KMS-11 (cell line): ENCODE measurements at regions not wholly inside any gene's neighbourhood (a gene's known extent, or its start where the extent isn't known, plus 50 kb on each side); places are given as distances from the start of the nearest gene placed in this dataset.

ENCODE experiments used
- H2AFZ ChIP-seq: fragments of 200-600 bp; sonication (generic); 2 replicates; pipeline ENCODE4 v1.6.1; 2016; ENCODE audit warnings: antibody characterized with exemption, mixed run types, low read depth
- H3K27ac ChIP-seq: fragments of 200-600 bp; sonication (generic); 2 replicates; pipeline ENCODE4 v1.6.1; 2016; ENCODE audit warnings: mild to moderate bottlenecking, mixed run types
- H3K27me3 ChIP-seq: fragments of 200-600 bp; sonication (generic); 2 replicates; pipeline ENCODE4 v1.6.1; 2017; ENCODE audit warnings: mild to moderate bottlenecking, low read depth, mixed run types, moderate library complexity; ENCODE audit not compliant: insufficient read depth
- H3K36me3 ChIP-seq: fragments of 200-600 bp; sonication (generic); 2 replicates; pipeline ENCODE4 v1.6.1; 2017; ENCODE audit warnings: mild to moderate bottlenecking, mixed run types; ENCODE audit not compliant: insufficient read depth
- H3K4me1 ChIP-seq: fragments of 200-600 bp; sonication (generic); 2 replicates; pipeline ENCODE4 v1.6.1; 2016; ENCODE audit warnings: mild to moderate bottlenecking, low read depth, mixed run types; ENCODE audit not compliant: poor library complexity, severe bottlenecking
- H3K4me2 ChIP-seq: fragments of 200-600 bp; sonication (generic); 2 replicates; pipeline ENCODE4 v1.7.0; 2016; ENCODE audit warnings: mild to moderate bottlenecking, mixed run types
- H3K4me3 ChIP-seq: fragments of 200-600 bp; sonication (generic); IDR thresholded peaks from 2 replicates; pipeline ENCODE4 v1.6.1; 2017; ENCODE audit warnings: low read depth, low read length, mixed read lengths; ENCODE audit not compliant: insufficient read depth
- H3K79me2 ChIP-seq: fragments of 200-600 bp; sonication (generic); 2 replicates; pipeline ENCODE4 v1.6.1; 2016; ENCODE audit warnings: low read depth, mixed run types; ENCODE audit not compliant: insufficient read depth
- H3K9ac ChIP-seq: fragments of 200-600 bp; sonication (generic); 2 replicates; pipeline ENCODE4 v1.6.1; 2016; ENCODE audit warnings: mild to moderate bottlenecking, mixed run types
- H4K20me1 ChIP-seq: fragments of 200-600 bp; sonication (generic); 2 replicates; pipeline ENCODE4 v1.6.1; 2016; ENCODE audit warnings: mild to moderate bottlenecking, mixed run types; ENCODE audit not compliant: insufficient read depth
- TF ChIP-seq, protein P1 (sequence below): fragments of 200-600 bp; sonication (generic); conservative IDR thresholded peaks from 2 replicates; pipeline ENCODE4 v1.6.1; 2017; ENCODE audit warnings: low read depth, mild to moderate bottlenecking, antibody characterized with exemption, low read length, moderate library complexity, mixed read lengths

DNA sequence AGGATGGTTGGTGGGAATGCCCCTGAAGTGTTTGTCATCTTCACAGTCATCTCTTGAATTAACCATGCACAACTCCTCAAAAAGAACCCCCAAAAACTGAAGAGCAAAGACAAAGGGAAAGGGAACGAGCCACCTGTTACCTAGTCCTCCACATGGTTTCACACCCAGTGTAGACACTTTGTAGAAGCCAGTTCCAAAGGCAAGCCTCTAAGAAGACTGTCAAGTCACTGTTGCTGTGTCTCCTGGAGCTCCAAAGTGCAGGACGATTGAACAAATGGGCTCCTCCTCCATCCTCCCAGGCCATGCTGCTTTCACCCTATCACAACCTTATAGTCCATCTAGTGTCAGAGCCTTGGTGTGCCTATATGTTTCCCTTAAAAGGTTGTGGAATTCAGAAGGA is 277.6 kb upstream of the PRDM1 start:
- no peaks in the 10 kb centered on the region for H4K20me1 ChIP-seq
- TF ChIP-seq, protein P1, sequence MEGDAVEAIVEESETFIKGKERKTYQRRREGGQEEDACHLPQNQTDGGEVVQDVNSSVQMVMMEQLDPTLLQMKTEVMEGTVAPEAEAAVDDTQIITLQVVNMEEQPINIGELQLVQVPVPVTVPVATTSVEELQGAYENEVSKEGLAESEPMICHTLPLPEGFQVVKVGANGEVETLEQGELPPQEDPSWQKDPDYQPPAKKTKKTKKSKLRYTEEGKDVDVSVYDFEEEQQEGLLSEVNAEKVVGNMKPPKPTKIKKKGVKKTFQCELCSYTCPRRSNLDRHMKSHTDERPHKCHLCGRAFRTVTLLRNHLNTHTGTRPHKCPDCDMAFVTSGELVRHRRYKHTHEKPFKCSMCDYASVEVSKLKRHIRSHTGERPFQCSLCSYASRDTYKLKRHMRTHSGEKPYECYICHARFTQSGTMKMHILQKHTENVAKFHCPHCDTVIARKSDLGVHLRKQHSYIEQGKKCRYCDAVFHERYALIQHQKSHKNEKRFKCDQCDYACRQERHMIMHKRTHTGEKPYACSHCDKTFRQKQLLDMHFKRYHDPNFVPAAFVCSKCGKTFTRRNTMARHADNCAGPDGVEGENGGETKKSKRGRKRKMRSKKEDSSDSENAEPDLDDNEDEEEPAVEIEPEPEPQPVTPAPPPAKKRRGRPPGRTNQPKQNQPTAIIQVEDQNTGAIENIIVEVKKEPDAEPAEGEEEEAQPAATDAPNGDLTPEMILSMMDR, result no peak
- peaks cover 34% of the 10 kb centered on the region for H3K4me1 ChIP-seq
- H3K79me2 ChIP-seq, result no peaks in the 10 kb centered on the region
- no peak overlapping the region for H3K27ac ChIP-seq
- H2AFZ ChIP-seq, result no peak overlapping the region
- H3K36me3 ChIP-seq, result no peaks in the 10 kb centered on the region
- H3K9ac ChIP-seq, result no peak overlapping the region
- H3K4me2 ChIP-seq, result no peak overlapping the region; the same call in 1 of the 2 replicates
- no peak overlapping the region for H3K4me3 ChIP-seq
- H3K27me3 ChIP-seq, result no peaks in the 10 kb centered on the region

DNA sequence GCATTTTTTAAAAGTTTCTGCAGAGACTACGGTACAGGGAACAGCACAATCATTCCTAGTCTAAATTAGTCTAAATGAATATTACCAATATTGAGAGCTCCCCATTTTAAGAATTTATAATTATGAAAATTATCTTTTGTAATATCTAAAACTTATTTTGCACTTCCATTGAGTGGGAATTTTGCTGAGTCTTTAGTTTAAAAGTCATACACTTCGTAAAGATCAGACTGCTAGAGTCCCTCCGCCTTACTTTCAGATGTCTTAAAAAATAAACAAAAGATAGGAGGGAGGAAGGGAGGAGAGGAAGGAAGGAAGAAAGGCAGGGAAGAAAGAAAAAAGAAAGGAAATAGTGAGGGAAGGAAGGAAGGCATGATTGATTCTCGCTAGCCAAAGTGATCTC is 278.2 kb upstream of the PRDM1 start:
- Histone ChIP-seq H3K4me2 (no peak overlapping the region), H3K9ac (no peak overlapping the region), H3K27ac (no peak overlapping the region), H3K79me2 (no peaks in the 10 kb centered on the region), H3K27me3 (no peaks in the 10 kb centered on the region), H3K4me1 (peaks cover 34% of the 10 kb centered on the region), H3K4me3 (no peak overlapping the region), H2AFZ (no peak overlapping the region), H3K36me3 (no peaks in the 10 kb centered on the region), H4K20me1 (no peaks in the 10 kb centered on the region)
- TF ChIP-seq, protein P1, result no peak

DNA sequence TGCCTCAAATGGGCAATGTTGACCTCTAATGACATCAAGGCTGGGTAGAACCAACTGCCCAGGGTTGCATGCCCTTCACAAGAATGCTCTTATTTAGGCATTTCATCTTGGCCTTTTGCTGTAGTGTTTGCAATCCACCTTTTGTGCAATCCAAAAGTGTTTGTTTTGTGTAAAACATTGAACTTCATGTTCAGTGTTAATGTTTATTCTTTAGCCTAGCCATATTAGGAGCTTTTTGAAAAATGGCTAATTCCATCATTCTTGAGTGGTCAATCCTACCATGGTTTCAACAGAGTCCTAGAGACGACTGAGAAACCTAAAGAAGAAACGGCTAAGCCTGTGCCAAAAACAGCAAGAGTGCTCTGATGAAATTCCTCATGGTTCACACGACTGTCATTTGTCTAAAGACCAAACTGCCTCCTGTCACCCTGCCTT is 279.6 kb upstream of the PRDM1 start:
- no peaks in the 10 kb centered on the region for H3K27me3 ChIP-seq
- TF ChIP-seq, protein P1, result no peak
- H4K20me1 ChIP-seq, result no peaks in the 10 kb centered on the region
- peaks cover 31% of the 10 kb centered on the region for H3K4me1 ChIP-seq
- no peak overlapping the region for H3K4me3 ChIP-seq
- H3K27ac ChIP-seq, result no peak overlapping the region
- H3K79me2 ChIP-seq, result no peaks in the 10 kb centered on the region
- no peak overlapping the region for H3K4me2 ChIP-seq
- H2AFZ ChIP-seq, result no peak overlapping the region
- H3K9ac ChIP-seq, result no peak overlapping the region
- no peaks in the 10 kb centered on the region for H3K36me3 ChIP-seq

DNA sequence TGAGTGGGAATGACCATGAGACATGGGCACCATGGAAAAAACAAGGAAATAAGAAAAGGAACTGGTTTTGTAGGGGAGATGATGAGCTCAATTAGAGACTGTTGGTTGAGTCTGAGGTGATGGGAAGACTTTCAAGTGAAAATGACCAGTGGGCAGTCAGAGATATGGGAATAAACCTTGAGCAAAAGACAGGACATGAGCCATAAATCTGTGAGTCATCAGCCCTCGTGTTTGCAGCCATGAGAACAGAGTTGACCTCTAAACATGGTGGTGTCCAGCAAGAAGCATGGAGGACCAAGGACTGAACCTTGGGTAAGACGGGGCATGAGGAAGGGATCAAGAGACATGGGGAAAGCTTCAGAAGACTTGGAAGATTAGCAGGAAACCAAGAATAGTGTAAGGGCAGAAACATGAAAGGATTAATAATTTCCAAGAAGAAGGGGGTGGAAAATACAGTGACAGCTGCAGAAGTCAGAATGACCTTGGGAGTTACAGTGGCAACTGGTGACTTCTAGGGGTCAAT is 280.6 kb upstream of the PRDM1 start:
- Histone ChIP-seq H3K27me3 (no peaks in the 10 kb centered on the region), H3K79me2 (no peaks in the 10 kb centered on the region), H3K4me2 (no peak overlapping the region), H3K4me3 (no peak overlapping the region), H3K27ac (no peak overlapping the region), H3K9ac (no peak overlapping the region), H3K36me3 (no peaks in the 10 kb centered on the region), H2AFZ (no peak overlapping the region), H4K20me1 (no peaks in the 10 kb centered on the region), H3K4me1 (peaks cover 21% of the 10 kb centered on the region)
- TF ChIP-seq, protein P1, result no peak
